ENCODE measurements at regions not wholly inside any gene's neighbourhood (a gene's known extent, or its start where the extent isn't known, plus 50 kb on each side); places are given as distances from the start of the nearest gene placed in this dataset.

DNA sequence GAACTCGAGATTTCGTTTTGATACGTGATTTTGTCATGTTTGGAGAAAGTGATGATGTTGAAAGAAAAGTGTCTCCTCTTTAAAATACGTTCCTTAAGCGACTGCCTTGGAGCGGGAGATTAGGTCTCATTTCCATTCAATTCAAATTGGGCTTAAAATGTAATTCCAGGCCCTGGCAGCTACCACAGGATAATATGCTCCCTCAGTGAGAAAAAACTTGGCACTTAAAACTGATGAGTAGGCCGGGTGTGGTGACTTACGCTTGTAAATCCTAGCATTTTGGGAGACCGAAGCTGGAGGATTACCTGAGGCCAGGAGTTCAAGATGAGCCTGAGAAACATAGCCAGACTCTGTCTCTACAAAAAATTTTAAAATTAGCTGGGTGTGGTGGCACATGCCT is 146.3 kb upstream of the L3MBTL4 start:
- TF ChIP-seq POLR2A (IDR thresholded peaks at IDR 0.05) (no peak), CTCF (IDR thresholded peaks at IDR 0.05) (no peak)
